ENCODE measurements at regions not wholly inside any gene's neighbourhood (a gene's known extent, or its start where the extent isn't known, plus 50 kb on each side); places are given as distances from the start of the nearest gene placed in this dataset.
A peak's percentile ranks its signal among the peaks of the same experiment; 100 is the strongest.

GRCh38 chr14:97709552-97709951 lies 912.4 kb downstream of the VRK1 start:
- ATAC-seq, result peak; percentile 77 to 79
- Mint-ChIP-seq H3K4me1 (ENCODE audit: low read depth in 2 of 2) (peaks cover 58 to 67% of the 10 kb centered on the region in 2 donors), H3K9me3 (peaks cover 4% of the 10 kb centered on the region), H3K27me3 (no peaks in the 10 kb centered on the region), H3K36me3 (peaks cover under 1% of the 10 kb centered on the region), H3K4me3 (peak overlapping the region; percentile 93), H3K27ac (peak overlapping the region; percentile 88 to 92)
- DNase-seq (ENCODE audit: low spot score), result peak; percentile 71

- H3K36me3 Mint-ChIP-seq, result no peaks in the 10 kb centered on the region
- no peak overlapping the region for H3K27ac Mint-ChIP-seq
- peaks cover 48 to 55% of the 10 kb centered on the region in 2 donors for H3K4me1 Mint-ChIP-seq (ENCODE audit: low read depth in 2 of 2)
- no peaks in the 10 kb centered on the region for H3K27me3 Mint-ChIP-seq
- DNase-seq (ENCODE audit: low spot score) (no peak), ATAC-seq (no peak)
- H3K4me3 Mint-ChIP-seq, result no peak overlapping the region
- H3K9me3 Mint-ChIP-seq, result peaks cover 4% of the 10 kb centered on the region
Observed at GRCh38 chr14:97710726-97711125, 913.5 kb downstream of the VRK1 start.

DNA sequence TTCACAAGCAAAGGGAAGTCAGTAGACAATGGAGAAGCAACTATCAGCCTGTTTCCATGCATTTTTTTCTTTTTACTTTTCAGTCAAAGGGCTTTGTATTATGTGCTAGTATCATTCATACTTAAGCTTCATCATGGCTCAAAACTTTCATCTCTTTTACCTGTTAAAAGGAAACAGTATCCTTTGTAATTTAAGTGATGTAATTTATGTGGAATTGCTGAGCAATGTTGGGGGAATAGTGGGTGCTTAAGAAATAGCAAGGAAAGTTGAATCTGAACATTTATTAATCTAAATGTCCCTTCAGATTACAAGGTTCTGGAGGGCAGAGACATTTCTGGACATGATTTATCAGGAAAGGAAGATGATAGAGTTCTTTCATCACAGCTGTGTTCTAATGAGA lies 915.3 kb downstream of the VRK1 start:
- H3K4me3 Mint-ChIP-seq, result no peak overlapping the region
- no peak for DNase-seq (ENCODE audit: low spot score)
- no peaks in the 10 kb centered on the region for H3K36me3 Mint-ChIP-seq
- H3K4me1 Mint-ChIP-seq (ENCODE audit: low read depth in 2 of 2), result peaks cover 31 to 37% of the 10 kb centered on the region in 2 donors
- no peaks in the 10 kb centered on the region for H3K27me3 Mint-ChIP-seq
- H3K9me3 Mint-ChIP-seq, result peaks cover 4% of the 10 kb centered on the region
- peak overlapping the region in 1 of 2 donors; percentile 36 for H3K27ac Mint-ChIP-seq
- no peak for ATAC-seq

DNA sequence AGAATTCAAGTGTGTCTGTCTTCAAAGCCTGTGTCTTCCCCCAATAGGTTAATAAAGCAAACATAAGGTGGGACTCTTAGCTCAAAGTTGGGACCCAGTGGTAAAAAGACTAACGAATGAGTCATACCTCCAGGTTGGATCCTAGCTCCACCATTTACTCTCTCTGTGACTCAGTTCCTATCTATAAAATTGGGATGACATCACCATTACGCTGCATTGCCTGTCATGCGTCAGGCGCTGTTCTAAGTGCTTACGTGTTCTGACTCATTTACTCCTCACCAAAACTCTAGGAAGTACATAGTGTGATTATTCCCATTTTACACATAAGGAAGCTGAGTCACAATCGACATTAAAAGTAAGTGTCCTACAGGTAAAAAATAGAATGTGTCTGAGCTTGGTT lies 915.8 kb downstream of the VRK1 start:
- Mint-ChIP-seq H3K4me3 (no peak overlapping the region), H3K4me1 (ENCODE audit: low read depth in 2 of 2) (peaks cover 27 to 32% of the 10 kb centered on the region in 2 donors), H3K27me3 (no peaks in the 10 kb centered on the region), H3K36me3 (no peaks in the 10 kb centered on the region), H3K27ac (peak overlapping the region in 1 of 2 donors; percentile 36), H3K9me3 (peaks cover 4% of the 10 kb centered on the region)
- peak in 1 of 2 donors; percentile 29 for ATAC-seq
- no peak for DNase-seq (ENCODE audit: low spot score)

DNA sequence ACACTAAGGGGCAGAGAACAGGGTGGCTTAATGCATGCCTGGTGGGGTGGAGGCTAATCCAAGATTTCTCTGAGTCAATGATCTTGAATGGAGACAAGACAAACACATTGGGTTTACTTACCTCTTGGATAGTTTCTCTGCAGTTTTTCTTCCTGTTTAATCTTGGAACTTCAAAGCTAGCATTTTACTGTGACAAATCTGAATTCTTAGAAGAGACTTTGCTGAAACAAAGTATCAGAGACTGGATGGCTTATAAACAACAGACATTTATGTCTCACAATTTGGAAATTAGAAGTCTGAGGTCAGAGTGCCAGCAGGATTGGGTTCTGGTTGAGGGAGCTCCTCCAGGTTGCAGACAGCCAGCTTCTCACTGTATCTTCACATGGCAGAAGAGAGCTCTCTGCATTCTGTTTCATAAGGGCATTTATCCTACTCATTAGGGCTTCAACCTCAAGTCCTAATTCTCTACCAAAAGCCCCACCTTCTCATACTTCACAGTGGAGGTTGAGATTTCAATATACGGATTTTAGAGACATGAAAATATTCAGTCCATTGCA lies 921.8 kb downstream of the VRK1 start:
- Mint-ChIP-seq H3K27me3 (no peaks in the 10 kb centered on the region), H3K4me1 (ENCODE audit: low read depth in 2 of 2) (peaks cover 23 to 40% of the 10 kb centered on the region in 2 donors), H3K27ac (peak overlapping the region in 1 of 2 donors; percentile 20), H3K4me3 (no peak overlapping the region), H3K36me3 (peaks cover 4% of the 10 kb centered on the region), H3K9me3 (no peaks in the 10 kb centered on the region)
- ATAC-seq, result no peak
- no peak for DNase-seq (ENCODE audit: low spot score)

DNA sequence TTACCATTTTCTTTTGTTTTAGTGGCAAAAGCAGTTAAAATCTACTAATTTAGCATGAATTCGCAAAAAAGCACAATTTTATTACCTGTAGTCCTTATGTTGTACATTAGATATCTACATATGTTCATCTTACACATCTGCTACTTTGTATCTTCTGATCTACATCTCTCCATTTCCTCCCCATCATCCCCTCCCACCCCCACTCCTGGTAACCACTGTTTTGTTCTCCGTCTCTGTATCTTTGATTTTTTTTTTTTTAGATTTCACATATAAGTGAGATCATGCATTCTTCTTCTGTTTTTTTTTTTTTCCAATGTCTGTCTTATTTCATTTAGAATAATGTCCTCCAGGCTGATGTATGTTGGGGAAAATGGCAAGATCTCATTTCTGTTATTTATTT lies 922.7 kb downstream of the VRK1 start:
- Mint-ChIP-seq H3K4me1 (ENCODE audit: low read depth in 2 of 2) (peaks cover 32 to 49% of the 10 kb centered on the region in 2 donors), H3K9me3 (no peaks in the 10 kb centered on the region), H3K27ac (no peak overlapping the region), H3K4me3 (peak overlapping the region; percentile 11), H3K27me3 (no peaks in the 10 kb centered on the region), H3K36me3 (peaks cover 4% of the 10 kb centered on the region)
- ATAC-seq, result no peak
- DNase-seq (ENCODE audit: low spot score), result no peak

GRCh38 chr14:97723351-97723750 lies 926.2 kb downstream of the VRK1 start:
- Mint-ChIP-seq H3K9me3 (no peaks in the 10 kb centered on the region), H3K4me1 (ENCODE audit: low read depth in 2 of 2) (peaks cover 54 to 75% of the 10 kb centered on the region in 2 donors), H3K4me3 (peak overlapping the region; percentile 42), H3K36me3 (peaks cover 4% of the 10 kb centered on the region), H3K27me3 (no peaks in the 10 kb centered on the region), H3K27ac (peak overlapping the region; percentile 91 to 93)
- ATAC-seq, result no peak
- DNase-seq (ENCODE audit: low spot score), result no peak

- no peaks in the 10 kb centered on the region for H3K9me3 Mint-ChIP-seq
- H3K4me1 Mint-ChIP-seq (ENCODE audit: low read depth in 2 of 2), result peaks cover 50 to 71% of the 10 kb centered on the region in 2 donors
- H3K36me3 Mint-ChIP-seq, result peaks cover 4% of the 10 kb centered on the region
- peak in 1 of 2 donors; percentile 43 for ATAC-seq
- no peaks in the 10 kb centered on the region for H3K27me3 Mint-ChIP-seq
- no peak for DNase-seq (ENCODE audit: low spot score)
- H3K27ac Mint-ChIP-seq, result peak overlapping the region; percentile 91 to 93
- peak overlapping the region; percentile 83 for H3K4me3 Mint-ChIP-seq
Observed at GRCh38 chr14:97723819-97724218, 926.6 kb downstream of the VRK1 start.

DNA sequence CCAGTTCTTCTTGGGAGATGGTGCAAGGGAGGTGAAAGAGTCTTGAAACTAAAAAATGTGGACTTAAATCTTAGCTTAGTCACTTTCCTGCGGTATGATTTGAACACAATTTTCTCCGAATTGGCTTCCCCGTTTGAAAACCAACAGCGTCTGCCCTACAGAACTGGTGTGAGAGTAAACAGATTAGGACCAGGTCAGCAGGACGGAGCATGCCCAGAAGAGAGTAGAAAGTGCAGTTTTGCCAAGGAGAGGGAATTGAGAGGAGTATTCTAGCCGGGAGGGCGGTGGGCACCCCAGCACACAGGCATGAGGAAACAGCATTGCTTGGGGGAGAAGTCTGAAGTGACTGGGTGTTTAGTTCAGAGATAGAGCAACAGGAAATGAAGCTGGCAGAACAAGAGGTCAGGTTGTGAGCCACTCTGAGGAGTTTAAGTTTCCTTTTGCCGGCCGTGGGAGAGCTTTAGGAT lies 927.1 kb downstream of the VRK1 start:
- peak; percentile 92 to 95 for ATAC-seq
- peak; percentile 63 for DNase-seq (ENCODE audit: low spot score)
- H3K9me3 Mint-ChIP-seq, result peaks cover under 1% of the 10 kb centered on the region
- H3K27ac Mint-ChIP-seq, result peak overlapping the region; percentile 91 to 93
- peak overlapping the region; percentile 83 for H3K4me3 Mint-ChIP-seq
- H3K4me1 Mint-ChIP-seq (ENCODE audit: low read depth in 2 of 2), result peaks cover 50 to 67% of the 10 kb centered on the region in 2 donors
- no peaks in the 10 kb centered on the region for H3K27me3 Mint-ChIP-seq
- H3K36me3 Mint-ChIP-seq, result peaks cover 4% of the 10 kb centered on the region

DNA sequence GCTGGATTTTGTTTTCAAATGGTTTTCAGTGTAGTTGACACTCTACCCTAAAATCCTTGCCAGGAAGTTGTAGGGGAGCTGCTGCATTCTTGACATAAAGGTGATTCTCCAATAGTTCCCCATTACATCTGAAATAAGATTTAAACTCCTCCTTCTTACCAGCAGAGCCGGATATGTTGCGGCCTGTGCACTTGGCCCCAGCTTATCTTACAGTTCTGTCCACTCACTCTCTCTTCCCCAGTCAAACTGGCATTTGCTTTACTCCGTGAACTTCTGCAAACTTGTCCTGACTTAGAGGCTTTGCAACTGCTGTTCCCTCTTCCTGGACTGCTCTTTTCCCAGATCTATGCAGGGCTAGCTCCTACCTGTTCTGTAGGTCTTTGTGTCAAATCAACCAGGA lies 929.5 kb downstream of the VRK1 start:
- Mint-ChIP-seq H3K36me3 (peaks cover under 1% of the 10 kb centered on the region), H3K27ac (peak overlapping the region; percentile 72 to 74), H3K4me3 (peak overlapping the region; percentile 22), H3K27me3 (no peaks in the 10 kb centered on the region), H3K4me1 (ENCODE audit: low read depth in 2 of 2) (peaks cover 46 to 52% of the 10 kb centered on the region in 2 donors), H3K9me3 (peaks cover 3% of the 10 kb centered on the region)
- peak in 1 of 2 donors; percentile 46 for ATAC-seq
- DNase-seq (ENCODE audit: low spot score), result no peak

DNA sequence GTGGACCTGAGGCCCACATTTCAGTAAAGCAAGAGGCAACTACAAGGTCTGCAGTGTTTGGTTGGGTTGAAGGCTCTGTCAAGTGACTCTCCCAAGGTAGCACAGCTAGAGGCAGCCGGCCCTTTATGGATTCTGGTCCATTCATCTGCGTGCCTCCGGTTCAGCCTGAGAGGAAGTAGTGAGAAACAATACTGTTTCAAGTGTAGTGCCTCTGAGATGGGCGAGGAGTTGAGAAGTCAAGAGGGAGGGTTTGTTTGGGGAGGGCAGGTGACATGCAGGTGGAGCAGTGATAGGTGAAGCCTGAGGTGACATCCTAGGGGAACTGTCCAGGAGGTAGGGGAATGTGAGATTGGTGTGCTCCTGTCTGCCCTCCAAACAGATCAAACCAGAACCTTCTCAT lies 933.5 kb downstream of the VRK1 start:
- Mint-ChIP-seq H3K9me3 (peaks cover 3% of the 10 kb centered on the region), H3K4me3 (no peak overlapping the region), H3K27ac (peak overlapping the region in 1 of 2 donors; percentile 61), H3K36me3 (no peaks in the 10 kb centered on the region), H3K27me3 (no peaks in the 10 kb centered on the region), H3K4me1 (ENCODE audit: low read depth in 2 of 2) (peaks cover 22 to 24% of the 10 kb centered on the region in 2 donors)
- no peak for ATAC-seq
- DNase-seq (ENCODE audit: low spot score), result no peak

DNA sequence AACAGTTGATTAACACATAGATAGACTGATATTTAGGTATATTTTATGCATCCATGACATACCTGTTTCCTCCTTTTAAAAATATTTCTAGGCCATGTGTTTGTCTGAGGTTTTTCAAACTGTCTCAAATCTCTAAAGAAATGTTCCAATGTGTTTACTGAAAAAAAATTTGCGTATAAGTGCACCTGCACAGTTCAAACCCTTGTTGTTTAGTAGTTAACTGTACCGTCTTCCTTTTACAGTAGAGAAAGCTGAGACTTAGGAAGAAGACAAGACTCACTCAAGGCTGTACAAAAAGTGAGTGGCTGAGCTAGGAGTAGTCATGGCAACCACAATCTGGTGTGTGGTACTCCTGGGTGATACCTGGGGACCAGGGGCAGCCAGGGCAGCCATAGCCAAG lies 934.6 kb downstream of the VRK1 start:
- H3K9me3 Mint-ChIP-seq, result peaks cover 3% of the 10 kb centered on the region
- peaks cover 14 to 17% of the 10 kb centered on the region in 2 donors for H3K4me1 Mint-ChIP-seq (ENCODE audit: low read depth in 2 of 2)
- H3K27me3 Mint-ChIP-seq, result no peaks in the 10 kb centered on the region
- no peak overlapping the region for H3K27ac Mint-ChIP-seq
- H3K4me3 Mint-ChIP-seq, result no peak overlapping the region
- DNase-seq (ENCODE audit: low spot score), result no peak
- H3K36me3 Mint-ChIP-seq, result no peaks in the 10 kb centered on the region
- no peak for ATAC-seq

DNA sequence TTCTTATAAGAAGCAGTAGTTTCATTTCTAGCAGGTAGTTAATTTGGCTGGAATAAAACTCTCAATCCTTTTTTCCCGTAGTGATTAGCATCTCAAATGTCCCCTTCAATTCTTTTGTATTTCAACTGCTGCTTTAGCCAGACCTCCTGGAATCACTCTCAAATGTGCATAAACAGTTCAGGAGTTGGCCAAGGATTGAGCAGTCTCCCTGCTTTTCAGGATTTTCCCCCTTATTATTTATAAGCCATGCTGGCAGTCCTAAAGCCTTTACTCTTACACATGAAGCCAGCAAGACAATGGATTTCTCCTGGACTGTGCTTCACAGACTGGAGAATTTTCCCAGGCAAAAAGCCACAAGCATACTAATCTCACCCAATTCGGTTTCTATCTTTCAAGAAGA lies 950.1 kb downstream of the VRK1 start:
- no peak overlapping the region for H3K27ac Mint-ChIP-seq
- no peak overlapping the region for H3K4me3 Mint-ChIP-seq
- H3K9me3 Mint-ChIP-seq, result peaks cover 5% of the 10 kb centered on the region
- DNase-seq (ENCODE audit: low spot score) (no peak), ATAC-seq (no peak)
- peaks cover 0 to 2% of the 10 kb centered on the region in 2 donors for H3K4me1 Mint-ChIP-seq (ENCODE audit: low read depth in 2 of 2)
- H3K27me3 Mint-ChIP-seq, result no peaks in the 10 kb centered on the region
- H3K36me3 Mint-ChIP-seq, result peaks cover 11% of the 10 kb centered on the region

DNA sequence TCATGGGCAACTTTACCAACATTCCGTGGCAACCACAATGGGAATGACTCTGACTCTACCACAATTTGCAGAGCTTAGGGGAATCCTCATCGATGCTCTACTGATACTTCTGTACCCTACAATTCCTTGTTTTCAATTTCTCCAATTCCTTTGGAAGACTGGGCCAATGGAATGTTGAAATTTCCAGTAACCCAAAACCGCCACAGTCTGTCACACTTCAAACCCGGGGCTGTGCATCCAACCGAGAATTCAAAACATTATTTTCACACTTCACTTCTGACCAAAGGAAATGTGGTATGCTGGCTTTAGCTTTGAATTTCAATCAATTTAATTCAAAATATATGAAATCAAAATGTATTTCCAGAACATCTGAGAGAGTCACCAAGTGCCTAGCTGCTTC lies 951.4 kb downstream of the VRK1 start:
- Mint-ChIP-seq H3K4me3 (no peak overlapping the region), H3K9me3 (peaks cover 5% of the 10 kb centered on the region), H3K4me1 (ENCODE audit: low read depth in 2 of 2) (peaks cover 0 to 2% of the 10 kb centered on the region in 2 donors), H3K27ac (no peak overlapping the region), H3K27me3 (no peaks in the 10 kb centered on the region), H3K36me3 (peaks cover 11% of the 10 kb centered on the region)
- DNase-seq (ENCODE audit: low spot score) (no peak), ATAC-seq (no peak)

DNA sequence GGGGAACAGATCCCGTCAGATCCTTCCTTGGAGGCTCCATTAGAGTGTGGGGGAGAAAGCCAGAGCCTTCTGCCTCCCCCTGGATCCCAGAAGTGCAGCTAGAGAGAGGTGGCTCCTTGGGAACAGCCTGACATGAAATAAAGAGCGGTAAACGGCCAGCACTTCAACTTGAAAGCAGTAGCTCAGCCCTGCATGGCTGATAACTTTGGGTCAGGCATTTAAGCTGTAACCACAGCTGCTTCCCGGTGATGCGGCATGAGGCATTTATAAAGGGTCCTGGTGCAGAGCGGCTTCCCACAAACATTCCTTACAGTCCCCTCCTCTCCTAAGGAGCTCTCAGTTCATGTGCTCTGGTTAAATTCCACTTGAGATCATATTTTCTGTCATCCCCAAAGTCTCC lies 960.3 kb downstream of the VRK1 start:
- no peak overlapping the region for H3K4me3 Mint-ChIP-seq
- no peaks in the 10 kb centered on the region for H3K27me3 Mint-ChIP-seq
- H3K4me1 Mint-ChIP-seq (ENCODE audit: low read depth in 2 of 2), result peaks cover under 1 to 2% of the 10 kb centered on the region in 2 donors
- no peak overlapping the region for H3K27ac Mint-ChIP-seq
- no peak for ATAC-seq
- no peaks in the 10 kb centered on the region for H3K36me3 Mint-ChIP-seq
- DNase-seq (ENCODE audit: low spot score), result no peak
- H3K9me3 Mint-ChIP-seq, result no peaks in the 10 kb centered on the region

All from natural killer cell treated with Interleukin-12 subunit alpha and Interleukin-12 subunit beta and Interleukin-15 and Interleukin-18, amount 100 ng/mL, for 72 hours (primary cell).